H1 (cell line): ENCODE measurements at regions not wholly inside any gene's neighbourhood (a gene's known extent, or its start where the extent isn't known, plus 50 kb on each side); places are given as distances from the start of the nearest gene placed in this dataset.

Experiments
- CTCF ChIA-PET: fragments of 300-600 bp; sonication (Branson Sonifier 250); formaldehyde crosslinking; loops from one replicate; lab custom pipeline; 2021; ENCODE audit not compliant: partially characterized antibody; lab: Charles Lee
- POLR2A ChIA-PET: fragments of 300-600 bp; sonication (Branson Sonifier 250); formaldehyde crosslinking; loops from one replicate; lab custom pipeline; 2021; ENCODE audit warnings: inconsistent platforms; ENCODE audit not compliant: partially characterized antibody; lab: Charles Lee
- DNase-seq, 2 experiments: peaks; one replicate each; pipeline versions ENCODE4 v3.0.0 to v3.0.0-alpha.2; 2010 to 2022; ENCODE audit warnings: low spot score in 2 of 2, low read depth in 1 of 2, mixed read lengths in 1 of 2
- FAIRE-seq: peaks from 2 replicates; lab custom pipeline; 2011; peaks lifted over from hg19 to GRCh38; lab: Jason Lieb, UNC
- H2AFZ ChIP-seq: 2 replicates; pipeline ENCODE4 v1.8.1; 2012; ENCODE audit warnings: low read length, inconsistent platforms
- H2AK5ac ChIP-seq: 2 replicates; pipeline ENCODE4 v1.6.1; 2013; ENCODE audit warnings: low read depth, low read length
- H2BK120ac ChIP-seq: replicated peaks from 2 replicates; pipeline ENCODE3; 2013; ENCODE audit warnings: low read depth, low read length, inconsistent platforms
- H2BK12ac ChIP-seq: 2 replicates; pipeline ENCODE4 v1.6.1; 2013; ENCODE audit warnings: low read depth, low read length
- H2BK15ac ChIP-seq: 2 replicates; pipeline ENCODE4 v1.6.1; 2013; ENCODE audit warnings: low read length
- H2BK20ac ChIP-seq: 2 replicates; pipeline ENCODE4 v1.6.1; 2013; ENCODE audit warnings: low read length
- H2BK5ac ChIP-seq: 2 replicates; pipeline ENCODE4 v1.6.1; 2013; ENCODE audit warnings: low read depth, low read length
- H3K14ac ChIP-seq: 2 replicates; pipeline ENCODE4 v1.6.1; 2013; ENCODE audit warnings: inconsistent platforms; ENCODE audit not compliant: insufficient read length
- H3K18ac ChIP-seq: 2 replicates; pipeline ENCODE4 v1.6.1; 2013; ENCODE audit warnings: low read length; ENCODE audit errors: extremely low read depth
- H3K23ac ChIP-seq: 2 replicates; pipeline ENCODE4 v1.6.1; 2013; ENCODE audit warnings: inconsistent platforms; ENCODE audit not compliant: insufficient read length
- H3K23me2 ChIP-seq: 2 replicates; pipeline ENCODE4 v1.6.1; 2013; ENCODE audit warnings: low read depth, low read length
- H3K27ac ChIP-seq: 2 replicates; pipeline ENCODE4 v1.6.1; 2011; ENCODE audit warnings: low read depth, low read length, inconsistent platforms
- H3K27me3 ChIP-seq, 4 experiments: replicated peaks in 1 of 4; 1 replicate in 1 of 4; 2 replicates in 3 of 4; pipeline versions ENCODE4 v1.6.1 to v1.8.1; 2011 to 2013; ENCODE audit warnings: low read length in 3 of 4, mild to moderate bottlenecking in 3 of 4, inconsistent platforms in 2 of 4, mixed read lengths in 2 of 4, moderate library complexity in 1 of 4; ENCODE audit not compliant: control insufficient read depth in 3 of 4, insufficient read depth in 3 of 4; ENCODE audit errors: extremely low read depth in 1 of 4
- H3K36me3 ChIP-seq, 4 experiments: 2 replicates each; pipeline versions ENCODE4 v1.6.1 to v1.8.1; 2011 to 2013; ENCODE audit warnings: mild to moderate bottlenecking in 4 of 4, low read length in 3 of 4, moderate library complexity in 2 of 4, control low read depth in 1 of 4, inconsistent platforms in 1 of 4; ENCODE audit not compliant: insufficient read depth in 4 of 4, control insufficient read depth in 2 of 4
- H3K4ac ChIP-seq: replicated peaks from 2 replicates; pipeline ENCODE3; 2013; ENCODE audit warnings: low read length, low read depth, mixed read lengths, inconsistent platforms; ENCODE audit not compliant: insufficient read length
- H3K4me1 ChIP-seq, 4 experiments: replicated peaks in 1 of 4; 1 replicate in 1 of 4; 2 replicates in 3 of 4; pipeline versions ENCODE4 v1.6.1 to v1.8.1; 2011 to 2013; ENCODE audit warnings: low read length in 3 of 4, inconsistent platforms in 2 of 4, mixed read lengths in 1 of 4; ENCODE audit not compliant: insufficient read depth in 4 of 4, control insufficient read depth in 3 of 4
- H3K4me2 ChIP-seq, 2 experiments: 2 replicates each; pipeline versions ENCODE4 v1.6.1 to v1.8.1; 2011 to 2013; ENCODE audit warnings: low read depth in 2 of 2, low read length in 2 of 2, control low read depth in 1 of 2, inconsistent platforms in 1 of 2, mild to moderate bottlenecking in 1 of 2; ENCODE audit not compliant: insufficient read depth in 1 of 2
- H3K4me3 ChIP-seq, 4 experiments: fragments of 200-600, 300-600 bp in 1 of 4; sonication (generic), shearing (Covaris generic), sonication (Bioruptor Twin) in 1 of 4; 2 replicates each; pipeline versions ENCODE4 v1.5.1 to v1.8.1; 2011 to 2016; ENCODE audit warnings: low read length in 4 of 4, low read depth in 3 of 4, control low read depth in 2 of 4, inconsistent platforms in 2 of 4, mild to moderate bottlenecking in 2 of 4, mixed read lengths in 1 of 4, moderate library complexity in 1 of 4; ENCODE audit not compliant: insufficient read depth in 2 of 4; ENCODE audit errors: extremely low read depth in 1 of 4
- H3K56ac ChIP-seq: replicated peaks from 2 replicates; pipeline ENCODE3; 2013; ENCODE audit warnings: low read depth, mild to moderate bottlenecking, mixed read lengths, low read length, inconsistent platforms; ENCODE audit not compliant: insufficient read length
- H3K79me1 ChIP-seq: 2 replicates; pipeline ENCODE4 v1.6.1; 2013; ENCODE audit warnings: low read depth, low read length, control low read depth
- H3K79me2 ChIP-seq, 2 experiments: 2 replicates each; pipeline versions ENCODE4 v1.6.1 to v1.8.1; 2012 to 2013; ENCODE audit warnings: low read length in 2 of 2, mild to moderate bottlenecking in 2 of 2, inconsistent platforms in 1 of 2; ENCODE audit not compliant: insufficient read depth in 2 of 2, control insufficient read depth in 1 of 2
- H3K9ac ChIP-seq, 4 experiments: replicated peaks in 1 of 4; 1 replicate in 1 of 4; 2 replicates in 3 of 4; pipeline versions ENCODE4 v1.6.1 to v1.8.1; 2011 to 2013; ENCODE audit warnings: low read depth in 3 of 4, low read length in 3 of 4, control low read depth in 2 of 4, mild to moderate bottlenecking in 2 of 4, moderate library complexity in 2 of 4, inconsistent platforms in 1 of 4; ENCODE audit errors: extremely low read depth in 1 of 4
- H3K9me3 ChIP-seq, 2 experiments: 2 replicates each; pipeline versions ENCODE4 v1.6.1 to v1.8.1; 2012 to 2013; ENCODE audit warnings: mild to moderate bottlenecking in 2 of 2, moderate library complexity in 2 of 2, control low read depth in 1 of 2, inconsistent platforms in 1 of 2, low read depth in 1 of 2, low read length in 1 of 2, mixed read lengths in 1 of 2; ENCODE audit not compliant: insufficient read depth in 2 of 2
- H4K20me1 ChIP-seq, 2 experiments: replicated peaks in 1 of 2; 2 replicates each; pipeline versions ENCODE3 to v1.8.1; 2011 to 2013; ENCODE audit warnings: inconsistent platforms in 2 of 2, low read length in 2 of 2, mild to moderate bottlenecking in 1 of 2; ENCODE audit not compliant: insufficient read depth in 2 of 2, control insufficient read depth in 1 of 2
- H4K5ac ChIP-seq: 2 replicates; pipeline ENCODE4 v1.6.1; 2013; ENCODE audit warnings: low read length, low read depth, mixed read lengths, inconsistent platforms; ENCODE audit not compliant: insufficient read length
- H4K8ac ChIP-seq: 2 replicates; pipeline ENCODE4 v1.8.0; 2013; ENCODE audit warnings: mild to moderate bottlenecking, moderate library complexity, low read length, inconsistent platforms; ENCODE audit not compliant: insufficient read depth; ENCODE audit errors: extremely low read depth
- H4K91ac ChIP-seq: replicated peaks from 2 replicates; pipeline ENCODE3; 2013; ENCODE audit warnings: low read length, mixed read lengths, inconsistent platforms; ENCODE audit not compliant: insufficient read length
- CTBP2 ChIP-seq: IDR thresholded peaks from 2 replicates; pipeline ENCODE4 v1.7.0; 2011; ENCODE audit warnings: borderline replicate concordance, mild to moderate bottlenecking, moderate library complexity, mixed read lengths, low read length; ENCODE audit not compliant: insufficient read depth, insufficient read length
- EZH2 ChIP-seq: fragments of 200-600 bp; sonication (generic); IDR thresholded peaks from 2 replicates; pipeline ENCODE4 v1.7.1; 2012; ENCODE audit warnings: low read depth, mild to moderate bottlenecking, moderate library complexity, low read length, inconsistent platforms; ENCODE audit not compliant: severe bottlenecking
- JUND ChIP-seq: IDR thresholded peaks from 2 replicates; pipeline ENCODE4 v1.6.1; 2011; ENCODE audit warnings: mild to moderate bottlenecking, improper control_type of control experiment, low read length
- NANOG ChIP-seq: IDR thresholded peaks from 2 replicates; pipeline ENCODE4 v1.6.1; 2011; ENCODE audit warnings: low read length, low read depth, mild to moderate bottlenecking, inconsistent platforms; ENCODE audit not compliant: insufficient read depth, poor library complexity, severe bottlenecking
- PHF8 ChIP-seq: fragments of 200-600 bp; sonication (generic); conservative IDR thresholded peaks from 2 replicates; pipeline ENCODE4 v1.7.1; 2012; ENCODE audit warnings: low read depth, mild to moderate bottlenecking, inconsistent platforms, low read length, moderate library complexity
- RNF2 ChIP-seq: fragments of 200-900, 300-1000 bp; sonication (generic); IDR thresholded peaks from 2 replicates; pipeline ENCODE4 v1.7.1; 2016; ENCODE audit warnings: borderline replicate concordance, low read depth, mild to moderate bottlenecking, antibody characterized with exemption, low read length; ENCODE audit not compliant: poor library complexity, severe bottlenecking; ENCODE audit errors: missing control alignments
- TCF12 ChIP-seq: IDR thresholded peaks from 2 replicates; pipeline ENCODE4 v1.6.1; 2011; ENCODE audit warnings: low read depth, mild to moderate bottlenecking, low read length
- whole genome bisulfite sequencing, 2 experiments: shearing (Covaris generic) in 1 of 2; methylation state at CpG; one replicate each; pipeline versions ENCODE4 v1.1.6 to v1.1.7; 2013 to 2015; ENCODE audit warnings: low lambda C conversion rate in 2 of 2, mixed read lengths in 2 of 2, inconsistent platforms in 1 of 2, low coverage in 1 of 2, missing lambda C conversion rate in 1 of 2; ENCODE audit not compliant: insufficient replicate concordance in 2 of 2, insufficient coverage in 1 of 2, insufficient read length in 1 of 2; ENCODE audit errors: extremely low coverage in 1 of 2, missing lambda C conversion rate in 1 of 2; 5-methylcytosine and 5-hydroxymethylcytosine counted together
- TF ChIP-seq, protein P1 (sequence below): IDR thresholded peaks from 2 replicates; pipeline ENCODE4 v1.6.1; 2011; ENCODE audit warnings: low read depth, mild to moderate bottlenecking, low read length; ENCODE audit not compliant: insufficient read depth
- TF ChIP-seq, protein P2 (sequence below): IDR thresholded peaks from 2 replicates; pipeline ENCODE4 v1.6.1; 2012; ENCODE audit warnings: inconsistent platforms

DNA sequence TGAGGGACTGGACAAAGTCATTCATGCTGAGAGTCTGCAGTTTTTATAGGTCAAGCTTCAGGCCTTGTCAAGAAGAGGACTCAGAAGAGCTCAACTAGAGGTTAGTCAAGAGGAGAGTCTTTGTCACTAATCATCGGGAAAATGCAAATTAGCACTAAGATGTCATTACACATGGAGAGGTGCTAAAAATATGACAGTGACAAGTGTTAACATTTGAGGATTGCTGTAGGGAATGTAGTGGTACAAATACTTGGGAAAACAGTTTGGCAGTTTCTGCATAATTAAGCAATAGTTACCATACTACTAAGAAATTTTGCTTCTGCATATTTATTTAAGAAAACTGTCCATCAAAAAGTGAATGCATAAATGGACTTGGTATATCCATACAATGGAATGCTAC, 60.9 kb upstream of the CSRP2 start:
- Histone ChIP-seq H3K56ac (no peak overlapping the region), H4K20me1 (no peaks in the 10 kb centered on the region), H3K9me3 (no peaks in the 10 kb centered on the region), H3K23me2 (no peaks in the 10 kb centered on the region), H3K27ac (no peak overlapping the region), H2BK5ac (no peak overlapping the region), H3K9ac (no peak overlapping the region), H3K4me1 (no peaks in the 10 kb centered on the region), H2AFZ (no peak overlapping the region), H2BK15ac (no peak overlapping the region), H3K14ac (no peak overlapping the region), H4K8ac (no peak overlapping the region), H4K91ac (no peak overlapping the region), H2AK5ac (no peak overlapping the region), H4K5ac (no peak overlapping the region), H3K4me2 (no peak overlapping the region), H3K79me2 (no peaks in the 10 kb centered on the region), H3K18ac (no peak overlapping the region), H3K79me1 (no peaks in the 10 kb centered on the region), H3K36me3 (no peaks in the 10 kb centered on the region), H2BK12ac (no peak overlapping the region), H3K23ac (no peak overlapping the region), H3K27me3 (no peaks in the 10 kb centered on the region), H3K4me3 (no peak overlapping the region), H2BK120ac (no peak overlapping the region), H3K4ac (no peak overlapping the region), H2BK20ac (no peak overlapping the region)
- CTCF ChIA-PET = interaction anchor here (0.6 to 2.4 kb wide), 8 partner anchors 13 to 646 kb away, joined by 3 to 8 read pairs (median 4); partner anchors contain the start of gene E2F7
- 89% methylated on average over 1 of the region's 1 CpG; no CpG with 5 or more reads in 1 of the 2 experiments for WGBS, 2 experiments
- DNase-seq (no peak), FAIRE-seq (no peak)
- no peak for TF ChIP-seq CTBP2
- no peak for TF ChIP-seq PHF8
- TF ChIP-seq, protein P1, sequence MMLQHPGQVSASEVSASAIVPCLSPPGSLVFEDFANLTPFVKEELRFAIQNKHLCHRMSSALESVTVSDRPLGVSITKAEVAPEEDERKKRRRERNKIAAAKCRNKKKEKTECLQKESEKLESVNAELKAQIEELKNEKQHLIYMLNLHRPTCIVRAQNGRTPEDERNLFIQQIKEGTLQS = no peak
- no peak for TF ChIP-seq TCF12
- no peak for TF ChIP-seq EZH2
- TF ChIP-seq JUND = no peak
- no peak for TF ChIP-seq NANOG
- TF ChIP-seq RNF2 = no peak
- TF ChIP-seq, protein P2, sequence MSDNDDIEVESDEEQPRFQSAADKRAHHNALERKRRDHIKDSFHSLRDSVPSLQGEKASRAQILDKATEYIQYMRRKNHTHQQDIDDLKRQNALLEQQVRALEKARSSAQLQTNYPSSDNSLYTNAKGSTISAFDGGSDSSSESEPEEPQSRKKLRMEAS = no peak
- POLR2A ChIA-PET = interaction anchor here (0.6 kb wide), 1 partner anchor 84 kb away, joined by 3 read pairs; no protein-coding TSS in a partner anchor
